ENCODE measurements at regions not wholly inside any gene's neighbourhood (a gene's known extent, or its start where the extent isn't known, plus 50 kb on each side); places are given as distances from the start of the nearest gene placed in this dataset.
"Not testable (repeated sequence)": the region's sequence is repeated elsewhere in the genome, so short reads cannot be mapped to it uniquely, and the experiment has no call there.

DNA sequence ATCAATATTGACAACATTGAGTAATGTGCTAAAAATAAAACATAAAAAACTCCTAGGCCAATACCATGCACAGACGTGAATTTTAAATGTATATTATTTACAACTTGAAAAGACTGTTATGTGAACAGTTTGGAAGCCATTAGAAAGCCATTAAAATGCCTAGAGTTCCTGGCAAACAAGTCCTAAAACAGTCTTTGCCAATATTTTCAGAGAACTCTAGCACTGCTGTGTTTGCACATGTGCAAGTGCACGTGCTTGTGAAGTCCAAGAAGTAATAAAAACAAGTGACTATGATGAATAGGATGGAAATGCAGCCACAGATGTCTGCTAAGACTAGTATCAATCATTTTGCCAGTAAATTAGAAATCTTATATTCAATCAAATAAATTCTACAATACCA is 1447.6 kb downstream of the GRIK2 start:
- TF ChIP-seq POLR2A (IDR thresholded peaks at IDR 0.05; ENCODE audit: low read depth, low read length), result no peak
- no peak for TF ChIP-seq POLR2AphosphoS5 (IDR thresholded peaks at IDR 0.05; ENCODE audit: low read depth, low read length)
- TF ChIP-seq TAF1 (IDR thresholded peaks at IDR 0.05; ENCODE audit: borderline replicate concordance, low read depth, low read length), result no peak
- FAIRE-seq (no peak), DNase-seq (ENCODE audit: insufficient read length) (no peak)

DNA sequence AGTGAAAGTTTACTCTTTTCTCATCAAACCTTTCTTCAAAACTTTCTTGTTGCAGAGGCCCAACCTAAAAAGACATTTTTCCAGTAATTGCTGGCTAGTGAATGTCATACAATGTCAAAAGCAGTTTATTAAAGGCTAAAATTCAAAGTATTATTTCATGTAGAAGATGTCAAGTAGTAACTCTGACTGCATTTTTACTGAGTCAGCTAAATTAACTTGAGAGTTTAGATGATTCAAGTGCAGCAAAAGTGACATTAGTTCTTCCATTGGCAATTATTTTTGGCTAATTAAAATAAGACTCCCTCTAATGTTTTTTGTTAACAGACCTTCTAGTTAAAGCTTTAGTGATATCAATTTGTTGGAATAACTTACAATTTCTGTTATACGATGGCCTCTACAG is 1438.5 kb downstream of the GRIK2 start:
- DNase-seq (ENCODE audit: insufficient read length), result no peak
- no peak for TF ChIP-seq POLR2AphosphoS5 (IDR thresholded peaks at IDR 0.05; ENCODE audit: low read depth, low read length)
- TF ChIP-seq POLR2A (IDR thresholded peaks at IDR 0.05; ENCODE audit: low read depth, low read length), result no peak
- TF ChIP-seq TAF1 (IDR thresholded peaks at IDR 0.05; ENCODE audit: borderline replicate concordance, low read depth, low read length), result no peak
- FAIRE-seq, result no peak

DNA sequence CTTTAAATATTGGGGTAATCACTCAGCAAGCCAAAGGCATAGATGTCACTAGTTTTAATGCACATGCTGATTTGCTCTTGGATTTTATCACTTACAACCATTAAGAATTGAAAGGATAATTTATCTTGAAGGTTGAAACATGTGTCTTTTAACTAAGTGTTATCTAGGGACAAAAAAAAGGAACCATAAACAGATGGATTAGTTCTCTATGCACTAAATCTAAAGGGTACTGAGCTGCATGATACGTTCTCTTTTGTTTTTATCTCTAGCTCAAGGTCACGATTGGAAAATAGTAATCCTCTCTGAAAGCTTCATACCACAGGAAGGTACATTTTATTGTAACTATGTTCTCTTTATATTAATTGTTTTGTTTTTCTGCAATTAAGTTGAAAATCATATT is 1426.6 kb downstream of the GRIK2 start:
- no peak for TF ChIP-seq POLR2AphosphoS5 (IDR thresholded peaks at IDR 0.05; ENCODE audit: low read depth, low read length)
- no peak for TF ChIP-seq TAF1 (IDR thresholded peaks at IDR 0.05; ENCODE audit: borderline replicate concordance, low read depth, low read length)
- no peak for TF ChIP-seq POLR2A (IDR thresholded peaks at IDR 0.05; ENCODE audit: low read depth, low read length)
- FAIRE-seq, result no peak

DNA sequence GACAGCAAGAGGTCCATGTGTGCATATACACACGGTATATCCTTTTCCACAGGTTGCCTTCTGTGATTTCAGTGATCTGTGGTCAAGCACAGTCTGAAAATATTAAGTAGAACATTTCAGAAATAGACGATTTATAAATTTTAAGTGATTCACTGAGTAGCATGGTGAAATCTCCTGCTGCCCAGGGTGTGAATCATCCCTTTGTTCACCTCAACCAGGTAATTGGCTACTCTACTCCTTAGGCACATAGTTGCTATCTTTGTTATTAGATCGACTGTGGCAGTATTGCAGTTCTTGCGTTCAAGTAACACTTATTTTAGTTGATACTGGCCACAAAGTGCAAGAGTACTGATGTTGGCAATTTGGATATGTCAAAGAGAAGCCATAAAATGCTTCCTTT is 1421.7 kb downstream of the GRIK2 start:
- no peak for TF ChIP-seq POLR2AphosphoS5 (IDR thresholded peaks at IDR 0.05; ENCODE audit: low read depth, low read length)
- no peak for TF ChIP-seq TAF1 (IDR thresholded peaks at IDR 0.05; ENCODE audit: borderline replicate concordance, low read depth, low read length)
- TF ChIP-seq POLR2A (IDR thresholded peaks at IDR 0.05; ENCODE audit: low read depth, low read length), result no peak
- FAIRE-seq (no peak), DNase-seq (ENCODE audit: insufficient read length) (no peak)

More for the DNA sequence above, 1426.6 kb downstream of the GRIK2 start:
- no peak for DNase-seq (ENCODE audit: insufficient read length)

DNA sequence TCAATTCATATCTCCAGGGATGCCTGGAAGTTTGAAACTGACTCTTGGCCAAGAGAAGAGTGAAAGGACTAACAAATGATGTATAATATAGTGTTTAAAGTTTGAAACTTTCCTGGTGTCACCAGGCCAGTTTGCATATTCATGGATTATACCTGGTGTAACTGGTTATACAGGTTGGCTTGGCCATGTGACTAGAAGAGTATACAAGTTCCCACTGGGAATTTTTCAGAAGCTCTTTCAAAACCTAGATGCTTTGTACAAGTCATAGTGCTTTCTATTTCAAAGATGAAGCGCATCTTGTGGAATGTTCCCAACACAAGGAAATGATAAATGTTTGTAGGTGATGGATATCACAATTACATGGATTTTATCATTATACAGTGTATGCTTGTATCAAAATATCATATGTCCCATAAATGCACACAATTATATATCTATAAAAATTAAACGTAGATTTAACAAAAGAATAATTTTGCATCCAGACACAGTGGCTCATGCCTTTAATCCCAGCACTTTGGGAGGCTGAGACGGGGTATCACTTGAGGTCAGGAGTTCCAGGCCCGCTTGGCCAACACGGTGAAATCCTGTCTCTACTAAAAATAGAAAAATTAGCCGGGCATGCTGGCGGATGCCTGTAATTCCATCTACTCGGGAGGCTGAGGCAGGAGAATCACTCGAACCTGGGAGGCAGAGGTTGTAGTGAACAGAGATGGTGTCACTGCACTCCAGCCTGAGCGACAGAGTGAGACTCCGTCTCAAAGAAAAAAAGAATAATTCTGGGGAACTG is 1420.2 kb downstream of the GRIK2 start:
- DNase-seq (ENCODE audit: insufficient read length) (no peak), FAIRE-seq (no peak)

DNA sequence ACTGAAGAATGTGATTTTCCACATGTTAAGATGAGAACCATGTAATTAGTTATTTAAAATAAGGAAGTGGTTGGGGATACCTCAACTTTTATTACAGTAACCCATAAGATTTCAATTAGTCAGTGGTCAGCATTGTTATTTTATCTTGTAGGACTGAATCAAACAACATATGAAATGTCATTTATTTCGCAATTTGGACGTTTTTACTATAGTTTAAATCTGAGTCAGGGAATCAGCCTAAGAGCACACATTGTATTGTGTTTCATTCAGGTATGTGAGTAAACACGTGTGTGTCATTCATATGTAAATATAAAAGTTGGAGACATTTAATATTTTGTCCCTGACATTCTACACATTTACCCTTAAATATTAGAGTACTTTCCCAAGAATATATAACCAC is 1418.7 kb downstream of the GRIK2 start:
- TF ChIP-seq POLR2AphosphoS5 (IDR thresholded peaks at IDR 0.05; ENCODE audit: low read depth, low read length), result no peak
- TF ChIP-seq POLR2A (IDR thresholded peaks at IDR 0.05; ENCODE audit: low read depth, low read length), result no peak
- no peak for TF ChIP-seq TAF1 (IDR thresholded peaks at IDR 0.05; ENCODE audit: borderline replicate concordance, low read depth, low read length)
- no peak for DNase-seq (ENCODE audit: insufficient read length)
- FAIRE-seq, result no peak

More for the DNA sequence above, 1420.2 kb downstream of the GRIK2 start:
- TF ChIP-seq TAF1 (IDR thresholded peaks at IDR 0.05; ENCODE audit: borderline replicate concordance, low read depth, low read length) (no peak), POLR2AphosphoS5 (IDR thresholded peaks at IDR 0.05; ENCODE audit: low read depth, low read length) (no peak), POLR2A (IDR thresholded peaks at IDR 0.05; ENCODE audit: low read depth, low read length) (no peak)

DNA sequence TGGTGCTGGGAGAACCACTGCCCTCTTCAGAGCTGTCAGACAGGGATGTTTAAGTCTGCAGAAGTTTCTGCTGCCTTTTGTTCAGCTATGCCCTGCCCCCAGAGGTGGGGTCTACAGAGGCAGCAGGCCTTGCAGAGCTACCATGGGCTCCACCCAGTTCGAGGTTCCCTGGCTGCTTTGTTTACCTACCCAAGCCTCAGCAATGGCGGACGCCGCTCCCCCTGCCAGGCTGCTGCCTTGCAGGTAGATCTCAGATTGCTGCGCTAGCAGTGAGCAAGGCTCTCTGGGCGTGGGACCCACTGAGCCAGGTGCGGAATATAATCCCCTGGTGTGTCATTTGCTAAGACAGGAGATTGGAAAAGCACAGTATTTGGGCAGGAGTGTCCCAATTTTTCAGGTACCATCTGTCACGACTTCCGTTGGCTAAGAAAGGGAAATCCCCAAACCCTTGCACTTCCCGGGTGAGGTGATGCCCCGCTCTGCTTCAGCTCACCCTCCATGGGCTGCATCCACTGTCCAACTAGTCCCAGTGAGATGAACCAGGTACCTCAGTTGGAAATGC is 1415.5 kb downstream of the GRIK2 start:
- DNase-seq (ENCODE audit: insufficient read length), result not testable (repeated sequence)

DNA sequence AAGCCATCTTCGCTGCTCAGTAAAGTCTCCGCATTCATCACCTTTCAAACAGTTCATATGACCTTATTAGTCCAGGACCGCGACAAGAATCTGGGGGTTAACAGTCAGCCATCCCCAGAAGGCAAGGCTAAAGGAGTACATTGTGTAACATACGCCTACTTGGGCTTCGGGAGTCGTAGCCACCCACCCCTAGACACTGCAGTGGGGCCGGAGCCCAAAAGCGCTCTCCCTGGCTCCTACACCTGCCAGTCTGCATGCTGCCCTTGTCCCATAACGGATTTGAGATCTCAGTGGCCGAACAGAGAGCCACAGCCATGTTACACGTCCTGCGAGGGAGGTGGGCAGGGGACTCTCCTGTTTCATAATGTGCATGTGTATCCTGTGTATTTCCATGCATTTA is 1405.5 kb downstream of the GRIK2 start:
- DNase-seq (ENCODE audit: insufficient read length) (no peak), FAIRE-seq (no peak)
- no peak for TF ChIP-seq TAF1 (IDR thresholded peaks at IDR 0.05; ENCODE audit: borderline replicate concordance, low read depth, low read length)
- TF ChIP-seq POLR2AphosphoS5 (IDR thresholded peaks at IDR 0.05; ENCODE audit: low read depth, low read length), result no peak
- no peak for TF ChIP-seq POLR2A (IDR thresholded peaks at IDR 0.05; ENCODE audit: low read depth, low read length)

More for the DNA sequence above, 1415.5 kb downstream of the GRIK2 start:
- not testable (repeated sequence) for FAIRE-seq

DNA sequence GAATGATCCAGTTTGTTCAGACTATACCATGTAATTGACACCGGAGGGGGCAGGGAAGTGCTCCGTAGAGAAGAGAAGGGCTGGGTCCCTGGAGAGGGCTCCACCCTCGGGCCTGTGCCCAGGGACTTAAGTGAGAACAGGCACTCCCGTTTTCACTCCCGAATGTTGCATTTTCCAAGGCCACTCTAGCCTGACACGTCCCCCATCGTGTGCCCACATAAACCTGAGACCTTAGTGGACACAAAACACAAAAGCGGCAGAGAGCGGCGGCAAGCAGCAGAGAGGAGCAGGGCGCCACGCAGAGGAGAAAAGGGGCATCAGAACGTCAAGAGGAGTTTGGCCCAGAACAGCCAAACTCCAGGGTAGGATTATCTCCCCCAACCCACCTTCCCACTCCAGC is 1405.1 kb downstream of the GRIK2 start:
- FAIRE-seq (no peak), DNase-seq (ENCODE audit: insufficient read length) (no peak)
- no peak for TF ChIP-seq POLR2A (IDR thresholded peaks at IDR 0.05; ENCODE audit: low read depth, low read length)
- TF ChIP-seq TAF1 (IDR thresholded peaks at IDR 0.05; ENCODE audit: borderline replicate concordance, low read depth, low read length), result no peak
- TF ChIP-seq POLR2AphosphoS5 (IDR thresholded peaks at IDR 0.05; ENCODE audit: low read depth, low read length), result no peak

DNA sequence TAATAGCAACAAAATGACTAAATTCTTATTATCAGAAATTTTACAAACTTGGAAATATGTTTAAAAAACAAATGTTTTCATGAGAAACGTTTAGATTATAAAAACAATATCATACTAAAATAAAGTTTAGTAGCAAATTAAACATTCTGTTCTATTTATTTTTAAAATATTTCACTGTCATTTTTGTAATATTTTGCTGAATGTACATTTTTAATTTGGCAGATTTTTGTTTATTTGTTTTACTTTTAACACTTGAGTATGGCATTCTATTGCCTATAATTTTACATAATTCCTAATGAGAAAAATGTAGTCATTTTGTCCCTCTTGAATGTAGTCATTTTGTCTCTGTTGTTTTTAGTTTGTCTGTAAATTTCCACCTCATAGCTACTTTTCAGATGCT is 1400.2 kb downstream of the GRIK2 start:
- FAIRE-seq, result no peak
- TF ChIP-seq TAF1 (IDR thresholded peaks at IDR 0.05; ENCODE audit: borderline replicate concordance, low read depth, low read length) (no peak), POLR2AphosphoS5 (IDR thresholded peaks at IDR 0.05; ENCODE audit: low read depth, low read length) (no peak), POLR2A (IDR thresholded peaks at IDR 0.05; ENCODE audit: low read depth, low read length) (no peak)
- DNase-seq (ENCODE audit: insufficient read length), result no peak

DNA sequence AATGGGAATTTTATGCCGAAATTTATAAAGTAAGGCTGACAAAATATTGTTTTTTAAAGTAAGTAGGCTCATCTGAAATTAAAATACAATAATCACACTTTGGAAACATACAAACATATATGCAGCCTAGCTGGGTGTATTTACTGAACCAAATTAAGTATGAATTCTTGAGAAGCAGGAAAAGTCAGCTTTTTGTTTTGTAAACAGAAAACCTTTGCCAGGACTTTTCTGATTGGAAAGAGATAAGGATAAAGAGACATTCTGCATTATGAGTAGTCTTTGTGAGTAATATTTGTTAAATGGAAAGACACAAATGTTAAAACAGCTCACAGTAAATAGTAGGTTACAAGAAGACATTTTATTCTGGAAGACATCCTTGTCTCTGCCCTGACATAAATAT is 1380.8 kb downstream of the GRIK2 start:
- FAIRE-seq (no peak), DNase-seq (ENCODE audit: insufficient read length) (no peak)
- no peak for TF ChIP-seq TAF1 (IDR thresholded peaks at IDR 0.05; ENCODE audit: borderline replicate concordance, low read depth, low read length)
- no peak for TF ChIP-seq POLR2A (IDR thresholded peaks at IDR 0.05; ENCODE audit: low read depth, low read length)
- TF ChIP-seq POLR2AphosphoS5 (IDR thresholded peaks at IDR 0.05; ENCODE audit: low read depth, low read length), result no peak

DNA sequence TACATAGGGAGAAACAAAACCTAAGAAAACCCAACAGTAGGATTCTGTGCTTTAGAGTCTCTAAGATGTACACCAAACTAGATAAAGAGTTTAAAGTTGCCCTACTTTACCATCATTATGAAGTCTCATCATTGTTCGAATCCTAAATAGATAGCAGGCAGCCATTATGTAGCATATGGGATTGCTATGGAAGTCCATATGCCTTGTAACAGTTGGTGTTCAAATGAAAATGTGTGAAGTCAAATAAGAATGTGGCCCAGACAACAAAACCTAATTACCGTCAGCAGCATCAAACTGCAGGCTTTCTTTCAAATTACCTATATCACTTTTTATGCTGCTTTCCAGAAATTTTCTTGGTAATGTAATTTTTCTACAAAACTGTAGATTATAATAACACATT is 1380.1 kb downstream of the GRIK2 start:
- DNase-seq (ENCODE audit: insufficient read length), result no peak
- FAIRE-seq, result no peak
- TF ChIP-seq TAF1 (IDR thresholded peaks at IDR 0.05; ENCODE audit: borderline replicate concordance, low read depth, low read length), result no peak
- no peak for TF ChIP-seq POLR2A (IDR thresholded peaks at IDR 0.05; ENCODE audit: low read depth, low read length)
- no peak for TF ChIP-seq POLR2AphosphoS5 (IDR thresholded peaks at IDR 0.05; ENCODE audit: low read depth, low read length)

Measured in GM12892 (cell line).